ENCODE measurements at regions not wholly inside any gene's neighbourhood (a gene's known extent, or its start where the extent isn't known, plus 50 kb on each side); places are given as distances from the start of the nearest gene placed in this dataset.

DNA sequence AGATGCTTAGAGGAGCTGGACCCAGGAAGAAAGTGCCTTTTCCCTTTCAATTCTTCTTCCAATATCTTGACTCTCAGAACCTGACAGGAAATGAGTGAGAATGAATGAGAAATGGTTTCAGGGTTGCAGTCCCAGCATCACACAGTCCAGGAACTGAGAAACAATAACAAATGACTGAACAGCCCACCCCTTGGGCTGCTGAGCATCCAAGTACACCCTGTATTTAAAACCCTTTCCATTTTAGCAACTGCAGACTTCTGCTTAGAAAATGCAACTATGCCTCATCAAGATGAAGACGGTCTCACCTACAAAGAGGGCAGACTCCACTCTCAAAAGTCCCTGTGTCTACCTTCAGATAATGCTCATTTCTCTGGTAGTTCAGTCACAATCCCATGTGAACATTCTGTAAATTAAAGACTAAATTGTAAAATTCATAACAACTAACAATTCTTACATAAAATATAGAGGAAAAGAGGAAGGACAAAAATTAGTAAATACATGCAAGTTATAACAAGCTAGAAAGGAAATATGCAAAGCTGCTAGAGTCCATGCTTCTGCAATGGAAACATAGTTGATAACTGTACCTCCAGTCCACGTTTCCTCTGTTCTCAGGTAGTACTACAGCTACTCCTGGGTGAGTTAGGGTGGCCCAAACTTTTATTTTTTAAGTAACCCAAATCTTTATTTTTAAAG is 316.5 kb downstream of the ICE1 start:
- TF ChIP-seq CTCF (IDR thresholded peaks at IDR 0.05; ENCODE audit: poor library complexity, severe bottlenecking) (no peak), TAF1 (IDR thresholded peaks at IDR 0.05; ENCODE audit: low read depth) (no peak), EP300 (conservative IDR thresholded peaks at IDR 0.05; ENCODE audit: poor library complexity, severe bottlenecking) (no peak), EZH2 (IDR thresholded peaks at IDR 0.05; ENCODE audit: borderline replicate concordance, insufficient read depth, low read length, poor library complexity, severe bottlenecking) (no peak), REST (IDR thresholded peaks at IDR 0.05; ENCODE audit: borderline replicate concordance) (no peak), POLR2AphosphoS5 (IDR thresholded peaks at IDR 0.05) (no peak), RAD21 (conservative IDR thresholded peaks at IDR 0.05) (no peak)

All from neural cell (in vitro differentiated cells).